HCT116 (cell line): ENCODE measurements at regions not wholly inside any gene's neighbourhood (a gene's known extent, or its start where the extent isn't known, plus 50 kb on each side); places are given as distances from the start of the nearest gene placed in this dataset.

Experiments
- ATAC-seq: fragments of 200-7000 bp; cut with Tn5 transposase; 2 replicates; pipeline ENCODE4 v1.9.1; 2020; ENCODE audit warnings: mild to moderate bottlenecking, moderate library complexity
- BruUV-seq: library from RNA; stranded (reverse); fragments of 400-500 nt; replicated peaks from 2 replicates; lab custom pipeline; 2021; lab: Mats Ljungman, UMichigan
- CTCF ChIA-PET: fragments of 300-600 bp; sonication (Branson Sonifier 250); formaldehyde crosslinking; loops from one replicate; lab custom pipeline; 2021; ENCODE audit warnings: antibody characterized with exemption; lab: Charles Lee
- POLR2A ChIA-PET: fragments of 300-600, 350-600 bp; sonication (Branson Sonifier 250); formaldehyde crosslinking; loops from one replicate; lab custom pipeline; 2021; ENCODE audit warnings: antibody characterized with exemption; lab: Charles Lee
- RAD21 ChIA-PET, 2 experiments: fragments of 300-600 bp; sonication (Branson Sonifier 250); formaldehyde crosslinking; loops; one replicate each; lab custom pipeline; 2023; ENCODE audit warnings: low total read pairs in 2 of 2; ENCODE audit not compliant: uncharacterized antibody in 2 of 2, unreplicated experiment in 2 of 2, low non-redundant PET in 1 of 2; lab: Charles Lee
- DNase-seq: peaks from one replicate; pipeline ENCODE4 v3.0.0-alpha.2; 2010; ENCODE audit warnings: low read depth, low spot score
- H2AFZ ChIP-seq: fragments of 200-600 bp; shearing (Covaris generic), sonication (generic); 2 replicates; pipeline ENCODE4 v1.6.1; 2017; ENCODE audit warnings: low read depth, mixed run types, mixed read lengths, antibody characterized with exemption, low read length; ENCODE audit not compliant: poor library complexity, severe bottlenecking
- H3K27ac ChIP-seq: 2 replicates; pipeline ENCODE4 v1.5.1; 2012; ENCODE audit warnings: low read depth, low read length
- H3K27me3 ChIP-seq: fragments of 200-600 bp; sonication (generic); 2 replicates; pipeline ENCODE4 v1.6.1; 2016; ENCODE audit warnings: mixed run types, low read length, mixed read lengths; ENCODE audit not compliant: insufficient read depth
- H3K36me3 ChIP-seq, 2 experiments: fragments of 200-500 bp in 1 of 2; fragments of 200-600 bp in 1 of 2; sonication (Bioruptor generic) in 1 of 2; sonication (generic) in 1 of 2; 2 replicates each; pipeline versions ENCODE4 v1.5.1 to v1.6.1; 2014 to 2016; ENCODE audit warnings: low read length in 2 of 2, inconsistent platforms in 1 of 2, mixed read lengths in 1 of 2, mixed run types in 1 of 2; ENCODE audit not compliant: insufficient read depth in 2 of 2, control insufficient read depth in 1 of 2
- H3K4me1 ChIP-seq, 2 experiments: fragments of 200-600 bp in 1 of 2; sonication (generic) in 1 of 2; 2 replicates each; pipeline versions ENCODE4 v1.5.1 to v1.6.1; 2012 to 2017; ENCODE audit warnings: low read length in 2 of 2, inconsistent platforms in 1 of 2, mild to moderate bottlenecking in 1 of 2, mixed read lengths in 1 of 2, mixed run types in 1 of 2, moderate library complexity in 1 of 2; ENCODE audit not compliant: insufficient read depth in 2 of 2, control insufficient read depth in 1 of 2
- H3K4me2 ChIP-seq: fragments of 200-600 bp; sonication (generic); 2 replicates; pipeline ENCODE4 v1.6.1; 2017; ENCODE audit warnings: mixed run types, low read length, mixed read lengths
- H3K4me3 ChIP-seq, 2 experiments: fragments of 200-600 bp in 1 of 2; sonication (generic) in 1 of 2; replicated peaks in 1 of 2; 2 replicates each; pipeline ENCODE4 v1.5.1; 2011 to 2016; ENCODE audit warnings: low read length in 2 of 2, control low read depth in 1 of 2, low read depth in 1 of 2, mild to moderate bottlenecking in 1 of 2, mixed read lengths in 1 of 2, mixed run types in 1 of 2
- H3K79me2 ChIP-seq: fragments of 200-600 bp; sonication (generic); 2 replicates; pipeline ENCODE4 v1.6.1; 2017; ENCODE audit warnings: mild to moderate bottlenecking, mixed run types, low read length, moderate library complexity, mixed read lengths; ENCODE audit not compliant: insufficient read depth
- H3K9ac ChIP-seq: fragments of 200-600 bp; sonication (generic); 2 replicates; pipeline ENCODE4 v1.6.1; 2016; ENCODE audit warnings: low read length, mixed read lengths
- H3K9me2 ChIP-seq: fragments of 200-600 bp; sonication (generic), shearing (Covaris generic); 2 replicates; pipeline ENCODE4 v1.6.1; 2017; ENCODE audit warnings: mixed run types, mild to moderate bottlenecking, moderate library complexity; ENCODE audit not compliant: insufficient read depth
- H3K9me3 ChIP-seq, 2 experiments: fragments of 200-500 bp in 1 of 2; fragments of 200-600 bp in 1 of 2; sonication (Bioruptor generic) in 1 of 2; sonication (generic) in 1 of 2; 2 replicates each; pipeline ENCODE4 v1.6.1; 2014 to 2017; ENCODE audit warnings: low read length in 2 of 2, mixed read lengths in 2 of 2, inconsistent platforms in 1 of 2, low read depth in 1 of 2, mild to moderate bottlenecking in 1 of 2, mixed run types in 1 of 2, moderate library complexity in 1 of 2; ENCODE audit not compliant: control insufficient read depth in 1 of 2, insufficient read depth in 1 of 2
- H4K20me1 ChIP-seq: fragments of 200-600 bp; sonication (generic), shearing (Covaris generic); 2 replicates; pipeline ENCODE4 v1.6.1; 2017; ENCODE audit warnings: mixed run types, mild to moderate bottlenecking, moderate library complexity; ENCODE audit not compliant: insufficient read depth
- ATF3 ChIP-seq: IDR thresholded peaks from 2 replicates; pipeline ENCODE4 v1.6.1; 2012
- CBX3 ChIP-seq: IDR thresholded peaks from 2 replicates; pipeline ENCODE4 v1.6.1; 2012; ENCODE audit warnings: low read depth
- EGR1 ChIP-seq: IDR thresholded peaks from 2 replicates; pipeline ENCODE4 v1.6.1; 2012; ENCODE audit warnings: low read depth
- EZH2 ChIP-seq: fragments of 200-600 bp; sonication (generic); IDR thresholded peaks from 2 replicates; pipeline ENCODE4 v1.6.1; 2017; ENCODE audit warnings: antibody characterized with exemption, mixed run types
- POLR2AphosphoS5 ChIP-seq: IDR thresholded peaks from 2 replicates; pipeline ENCODE4 v1.6.1; 2011; ENCODE audit warnings: mild to moderate bottlenecking, low read depth, low read length, moderate library complexity
- SP1 ChIP-seq: IDR thresholded peaks from 2 replicates; pipeline ENCODE4 v1.6.1; 2012; ENCODE audit warnings: low read depth
- SRF ChIP-seq: IDR thresholded peaks from 2 replicates; pipeline ENCODE4 v1.6.1; 2012; ENCODE audit warnings: low read depth
- YY1 ChIP-seq: IDR thresholded peaks from 2 replicates; pipeline ENCODE4 v1.6.1; 2011; ENCODE audit warnings: low read length, low read depth, moderate library complexity, mild to moderate bottlenecking; ENCODE audit not compliant: insufficient replicate concordance; ENCODE audit errors: extremely low read depth
- ZFX ChIP-seq: fragments of 450-650 bp; IDR thresholded peaks from 2 replicates; pipeline ENCODE4 v1.6.1; 2017
- ZNF274 ChIP-seq: fragments of 200-500 bp; sonication (Bioruptor generic); IDR thresholded peaks from 2 replicates; pipeline ENCODE4 v1.6.1; 2014; ENCODE audit warnings: mild to moderate bottlenecking, low read depth, low read length, inconsistent platforms
- intact Hi-C: fragments of 100-400 bp; cut with micrococcal nuclease; formaldehyde crosslinking; loops from 2 replicates; pipeline ENCODE4 v1.10.0; 2022
- TF ChIP-seq, protein P1 (sequence below): IDR thresholded peaks from 2 replicates; pipeline ENCODE4 v1.6.1; 2011; ENCODE audit warnings: mild to moderate bottlenecking, low read length, moderate library complexity; ENCODE audit not compliant: insufficient replicate concordance; ENCODE audit errors: extremely low read depth
- TF ChIP-seq, protein P2 (sequence below), 3 experiments: fragments of 200-600 bp in 1 of 3; sonication (generic) in 1 of 3; IDR thresholded peaks in 2 of 3; conservative IDR thresholded peaks in 1 of 3; 2 replicates each; pipeline ENCODE4 v1.5.1; 2012 to 2017; ENCODE audit warnings: low read depth in 2 of 3, low read length in 2 of 3, antibody characterized with exemption in 1 of 3, borderline replicate concordance in 1 of 3, control low read depth in 1 of 3, mild to moderate bottlenecking in 1 of 3, mixed read lengths in 1 of 3, mixed run types in 1 of 3, moderate library complexity in 1 of 3; ENCODE audit not compliant: insufficient read depth in 1 of 3
- TF ChIP-seq, protein P3 (sequence below): IDR thresholded peaks from 2 replicates; pipeline ENCODE4 v1.6.1; 2012; ENCODE audit warnings: low read depth

- no peaks in the 10 kb centered on the region for H3K9me2 ChIP-seq
- no peaks in the 10 kb centered on the region for H4K20me1 ChIP-seq
- no peak overlapping the region for H3K9ac ChIP-seq
- TF ChIP-seq ZFX (no peak), SRF (no peak), ATF3 (no peak)
- TF ChIP-seq, protein P1, sequence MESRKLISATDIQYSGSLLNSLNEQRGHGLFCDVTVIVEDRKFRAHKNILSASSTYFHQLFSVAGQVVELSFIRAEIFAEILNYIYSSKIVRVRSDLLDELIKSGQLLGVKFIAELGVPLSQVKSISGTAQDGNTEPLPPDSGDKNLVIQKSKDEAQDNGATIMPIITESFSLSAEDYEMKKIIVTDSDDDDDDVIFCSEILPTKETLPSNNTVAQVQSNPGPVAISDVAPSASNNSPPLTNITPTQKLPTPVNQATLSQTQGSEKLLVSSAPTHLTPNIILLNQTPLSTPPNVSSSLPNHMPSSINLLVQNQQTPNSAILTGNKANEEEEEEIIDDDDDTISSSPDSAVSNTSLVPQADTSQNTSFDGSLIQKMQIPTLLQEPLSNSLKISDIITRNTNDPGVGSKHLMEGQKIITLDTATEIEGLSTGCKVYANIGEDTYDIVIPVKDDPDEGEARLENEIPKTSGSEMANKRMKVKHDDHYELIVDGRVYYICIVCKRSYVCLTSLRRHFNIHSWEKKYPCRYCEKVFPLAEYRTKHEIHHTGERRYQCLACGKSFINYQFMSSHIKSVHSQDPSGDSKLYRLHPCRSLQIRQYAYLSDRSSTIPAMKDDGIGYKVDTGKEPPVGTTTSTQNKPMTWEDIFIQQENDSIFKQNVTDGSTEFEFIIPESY: no peak
- TF ChIP-seq, all 23 proteins: peak for 0
- ChIA-PET RAD21 (no interaction called here), POLR2A (no interaction called here), CTCF (no interaction called here)
- Histone ChIP-seq H3K4me2 (no peak overlapping the region), H3K27me3 (no peaks in the 10 kb centered on the region), H2AFZ (no peak overlapping the region), H3K4me3 (no peak overlapping the region), H3K27ac (no peak overlapping the region), H3K79me2 (no peaks in the 10 kb centered on the region), H3K4me1 (no peaks in the 10 kb centered on the region), H3K9me3 (peaks cover 0 to under 1% of the 10 kb centered on the region in 2 experiments; a peak in 1 of 4 replicates), H3K36me3 (no peaks in the 10 kb centered on the region)
- BruUV-seq: no TSS peak
- ATAC-seq: no peak
- intact Hi-C loops: no loop called here
- DNase-seq: no peak
Observed at GRCh38 chr5:165837286-165837685, 2331.9 kb downstream of the MAT2B start.

- ChIA-PET RAD21 (no interaction called here), POLR2A (no interaction called here), CTCF (no interaction called here)
- Histone ChIP-seq H3K36me3 (no peaks in the 10 kb centered on the region), H4K20me1 (no peaks in the 10 kb centered on the region), H3K4me3 (no peak overlapping the region), H3K27me3 (no peaks in the 10 kb centered on the region), H3K9me2 (no peaks in the 10 kb centered on the region), H3K27ac (no peak overlapping the region), H3K4me1 (no peaks in the 10 kb centered on the region), H3K9ac (no peak overlapping the region), H3K9me3 (peaks cover 3 to 20% of the 10 kb centered on the region in 2 experiments; a peak in 2 of 4 replicates), H3K4me2 (no peak overlapping the region), H3K79me2 (no peaks in the 10 kb centered on the region), H2AFZ (no peak overlapping the region)
- intact Hi-C loops: no loop called here
- DNase-seq (no peak), ATAC-seq (no peak)
- no TSS peak for BruUV-seq
- TF ChIP-seq EZH2 (no peak), CBX3 (no peak), POLR2AphosphoS5 (no peak), EGR1 (no peak), ZNF274 (no peak), SRF (no peak), YY1 (no peak), SP1 (no peak)
- TF ChIP-seq, protein P2, sequence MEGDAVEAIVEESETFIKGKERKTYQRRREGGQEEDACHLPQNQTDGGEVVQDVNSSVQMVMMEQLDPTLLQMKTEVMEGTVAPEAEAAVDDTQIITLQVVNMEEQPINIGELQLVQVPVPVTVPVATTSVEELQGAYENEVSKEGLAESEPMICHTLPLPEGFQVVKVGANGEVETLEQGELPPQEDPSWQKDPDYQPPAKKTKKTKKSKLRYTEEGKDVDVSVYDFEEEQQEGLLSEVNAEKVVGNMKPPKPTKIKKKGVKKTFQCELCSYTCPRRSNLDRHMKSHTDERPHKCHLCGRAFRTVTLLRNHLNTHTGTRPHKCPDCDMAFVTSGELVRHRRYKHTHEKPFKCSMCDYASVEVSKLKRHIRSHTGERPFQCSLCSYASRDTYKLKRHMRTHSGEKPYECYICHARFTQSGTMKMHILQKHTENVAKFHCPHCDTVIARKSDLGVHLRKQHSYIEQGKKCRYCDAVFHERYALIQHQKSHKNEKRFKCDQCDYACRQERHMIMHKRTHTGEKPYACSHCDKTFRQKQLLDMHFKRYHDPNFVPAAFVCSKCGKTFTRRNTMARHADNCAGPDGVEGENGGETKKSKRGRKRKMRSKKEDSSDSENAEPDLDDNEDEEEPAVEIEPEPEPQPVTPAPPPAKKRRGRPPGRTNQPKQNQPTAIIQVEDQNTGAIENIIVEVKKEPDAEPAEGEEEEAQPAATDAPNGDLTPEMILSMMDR (IDR thresholded peaks at IDR 0.05 in 2 of 3, conservative IDR thresholded peaks at IDR 0.05 in 1 of 3; ENCODE audit: borderline replicate concordance in 1 of 3, insufficient read depth in 1 of 3, low read depth in 2 of 3, low read length in 2 of 3): no peak
- TF ChIP-seq, protein P3, sequence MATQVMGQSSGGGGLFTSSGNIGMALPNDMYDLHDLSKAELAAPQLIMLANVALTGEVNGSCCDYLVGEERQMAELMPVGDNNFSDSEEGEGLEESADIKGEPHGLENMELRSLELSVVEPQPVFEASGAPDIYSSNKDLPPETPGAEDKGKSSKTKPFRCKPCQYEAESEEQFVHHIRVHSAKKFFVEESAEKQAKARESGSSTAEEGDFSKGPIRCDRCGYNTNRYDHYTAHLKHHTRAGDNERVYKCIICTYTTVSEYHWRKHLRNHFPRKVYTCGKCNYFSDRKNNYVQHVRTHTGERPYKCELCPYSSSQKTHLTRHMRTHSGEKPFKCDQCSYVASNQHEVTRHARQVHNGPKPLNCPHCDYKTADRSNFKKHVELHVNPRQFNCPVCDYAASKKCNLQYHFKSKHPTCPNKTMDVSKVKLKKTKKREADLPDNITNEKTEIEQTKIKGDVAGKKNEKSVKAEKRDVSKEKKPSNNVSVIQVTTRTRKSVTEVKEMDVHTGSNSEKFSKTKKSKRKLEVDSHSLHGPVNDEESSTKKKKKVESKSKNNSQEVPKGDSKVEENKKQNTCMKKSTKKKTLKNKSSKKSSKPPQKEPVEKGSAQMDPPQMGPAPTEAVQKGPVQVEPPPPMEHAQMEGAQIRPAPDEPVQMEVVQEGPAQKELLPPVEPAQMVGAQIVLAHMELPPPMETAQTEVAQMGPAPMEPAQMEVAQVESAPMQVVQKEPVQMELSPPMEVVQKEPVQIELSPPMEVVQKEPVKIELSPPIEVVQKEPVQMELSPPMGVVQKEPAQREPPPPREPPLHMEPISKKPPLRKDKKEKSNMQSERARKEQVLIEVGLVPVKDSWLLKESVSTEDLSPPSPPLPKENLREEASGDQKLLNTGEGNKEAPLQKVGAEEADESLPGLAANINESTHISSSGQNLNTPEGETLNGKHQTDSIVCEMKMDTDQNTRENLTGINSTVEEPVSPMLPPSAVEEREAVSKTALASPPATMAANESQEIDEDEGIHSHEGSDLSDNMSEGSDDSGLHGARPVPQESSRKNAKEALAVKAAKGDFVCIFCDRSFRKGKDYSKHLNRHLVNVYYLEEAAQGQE: no peak
Observed at GRCh38 chr5:165844571-165844970, 2339.2 kb downstream of the MAT2B start.
